ENCODE measurements at regions not wholly inside any gene's neighbourhood (a gene's known extent, or its start where the extent isn't known, plus 50 kb on each side); places are given as distances from the start of the nearest gene placed in this dataset.
A peak's percentile ranks its signal among the peaks of the same experiment; 100 is the strongest.

DNA sequence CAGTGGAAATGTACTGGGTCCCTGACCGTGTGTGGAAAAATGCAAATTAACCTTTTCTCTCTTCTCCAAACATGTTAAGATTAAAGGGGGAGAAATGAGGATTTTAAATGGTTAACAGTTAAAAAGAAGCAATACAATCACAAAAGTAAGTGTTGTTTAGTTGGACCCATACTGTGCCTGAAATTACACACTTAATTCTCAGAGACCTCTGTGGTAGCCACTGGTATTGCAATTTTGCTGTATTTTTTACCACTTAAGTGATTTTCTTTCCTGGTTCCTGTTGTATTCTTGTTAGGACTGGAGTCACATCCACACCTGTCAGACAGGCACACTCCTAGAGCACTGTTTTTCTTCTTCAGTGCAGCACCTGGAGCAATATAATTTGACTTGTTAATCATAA is 179.6 kb upstream of the PDGFD start:
- TF ChIP-seq, protein P1, sequence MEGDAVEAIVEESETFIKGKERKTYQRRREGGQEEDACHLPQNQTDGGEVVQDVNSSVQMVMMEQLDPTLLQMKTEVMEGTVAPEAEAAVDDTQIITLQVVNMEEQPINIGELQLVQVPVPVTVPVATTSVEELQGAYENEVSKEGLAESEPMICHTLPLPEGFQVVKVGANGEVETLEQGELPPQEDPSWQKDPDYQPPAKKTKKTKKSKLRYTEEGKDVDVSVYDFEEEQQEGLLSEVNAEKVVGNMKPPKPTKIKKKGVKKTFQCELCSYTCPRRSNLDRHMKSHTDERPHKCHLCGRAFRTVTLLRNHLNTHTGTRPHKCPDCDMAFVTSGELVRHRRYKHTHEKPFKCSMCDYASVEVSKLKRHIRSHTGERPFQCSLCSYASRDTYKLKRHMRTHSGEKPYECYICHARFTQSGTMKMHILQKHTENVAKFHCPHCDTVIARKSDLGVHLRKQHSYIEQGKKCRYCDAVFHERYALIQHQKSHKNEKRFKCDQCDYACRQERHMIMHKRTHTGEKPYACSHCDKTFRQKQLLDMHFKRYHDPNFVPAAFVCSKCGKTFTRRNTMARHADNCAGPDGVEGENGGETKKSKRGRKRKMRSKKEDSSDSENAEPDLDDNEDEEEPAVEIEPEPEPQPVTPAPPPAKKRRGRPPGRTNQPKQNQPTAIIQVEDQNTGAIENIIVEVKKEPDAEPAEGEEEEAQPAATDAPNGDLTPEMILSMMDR (conservative IDR thresholded peaks at IDR 0.05; ENCODE audit: low read length), result peak; percentile 57; the same call in 1 of the 2 replicates
- no peak for TF ChIP-seq EZH2phosphoT487 (IDR thresholded peaks at IDR 0.05; ENCODE audit: borderline replicate concordance, low read depth, low read length)
